Caki2 (cell line): ENCODE measurements at regions not wholly inside any gene's neighbourhood (a gene's known extent, or its start where the extent isn't known, plus 50 kb on each side); places are given as distances from the start of the nearest gene placed in this dataset.
"Not testable (repeated sequence)": the region's sequence is repeated elsewhere in the genome, so short reads cannot be mapped to it uniquely, and the experiment has no call there.

ENCODE experiments used
- DNase-seq: peaks from one replicate; pipeline ENCODE4 v3.0.0-alpha.2; 2015; ENCODE audit warnings: low read depth
- in situ Hi-C: cut with HindIII; loops from 2 replicates; pipeline ENCODE4 v1.10.0; 2016; ENCODE audit warnings: low sequenced_read_pairs, low pct_unique_long_range_greater_than_20kb, mixed read lengths

DNA sequence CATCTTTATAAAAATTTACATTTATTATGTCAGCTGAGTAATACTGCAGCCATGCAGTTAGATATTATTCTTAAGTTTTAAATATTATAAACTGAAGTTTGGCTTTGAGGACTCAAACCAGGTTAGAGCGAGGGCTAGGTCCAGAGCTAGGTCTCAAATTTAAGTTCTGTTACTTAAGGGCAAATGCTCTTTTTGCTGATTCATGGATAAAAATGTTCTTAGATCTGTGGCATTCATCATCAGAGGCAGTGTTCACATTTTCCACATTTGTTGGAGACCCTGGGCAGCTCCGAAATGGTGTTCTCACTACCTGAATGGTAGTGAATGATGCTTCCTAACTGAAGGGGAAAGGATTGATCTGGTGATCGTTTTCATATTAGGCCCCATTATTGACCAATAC is 121.4 kb upstream of the MB21D2 start:
- in situ Hi-C loops = no loop called here
- no peak for DNase-seq

DNA sequence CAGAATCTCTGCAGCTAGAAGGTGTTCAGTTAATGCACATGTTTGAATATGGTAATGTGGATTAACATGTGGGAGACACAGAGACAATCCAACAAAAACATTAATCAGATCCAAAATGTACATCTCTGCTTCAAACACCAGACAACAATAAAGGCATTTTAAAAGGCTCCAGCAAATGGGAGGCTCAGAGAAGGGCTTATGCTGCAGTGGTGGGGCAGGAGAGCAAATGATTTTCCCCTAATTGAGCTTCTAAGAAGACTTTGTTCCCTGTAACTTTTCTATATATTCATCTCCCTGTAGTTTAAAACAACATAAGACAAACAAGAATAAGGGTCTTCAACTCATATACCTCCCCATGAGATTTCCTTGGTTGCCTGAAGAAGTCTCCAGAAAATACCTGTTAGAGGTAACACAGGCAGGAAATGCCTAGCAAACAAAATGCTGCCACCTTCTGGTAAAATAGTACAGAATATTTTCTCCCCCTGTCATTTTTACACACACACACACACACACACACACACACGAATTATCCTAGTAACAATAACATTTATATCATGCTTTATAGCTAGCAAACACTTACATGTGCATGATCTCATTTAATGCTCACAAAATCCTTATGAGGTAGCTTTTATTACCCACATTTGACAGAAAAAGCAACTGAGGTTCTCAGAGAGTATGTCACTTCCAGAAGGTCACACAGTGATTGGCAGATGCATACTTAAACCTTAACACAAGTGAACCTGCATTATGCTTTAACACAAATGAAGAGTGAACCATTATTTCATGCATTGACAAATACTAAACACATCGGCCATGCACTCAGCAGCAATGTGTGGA is 123.4 kb upstream of the MB21D2 start:
- in situ Hi-C loops = no loop called here
- peak; percentile 60 for DNase-seq

DNA sequence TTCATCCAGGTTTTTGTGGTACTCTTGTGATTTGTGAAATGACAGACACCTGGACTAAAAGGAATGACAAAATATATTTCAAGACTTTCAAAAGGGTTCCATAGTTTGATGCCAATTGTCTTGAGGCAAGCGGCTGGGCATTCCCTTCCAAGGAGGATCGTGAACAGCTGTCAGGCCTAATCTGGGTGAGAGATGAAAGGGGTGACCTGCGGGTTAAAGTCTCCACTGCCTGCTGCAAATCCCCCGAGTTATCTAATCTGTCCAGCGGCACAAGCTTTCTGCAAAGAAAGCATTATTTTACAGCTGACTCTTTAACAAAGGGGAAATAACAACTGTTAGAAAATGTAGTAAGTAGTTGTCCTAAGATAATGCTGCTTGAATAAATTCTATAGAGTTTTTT is 128.7 kb upstream of the MB21D2 start:
- in situ Hi-C loops = no loop called here
- no peak for DNase-seq

DNA sequence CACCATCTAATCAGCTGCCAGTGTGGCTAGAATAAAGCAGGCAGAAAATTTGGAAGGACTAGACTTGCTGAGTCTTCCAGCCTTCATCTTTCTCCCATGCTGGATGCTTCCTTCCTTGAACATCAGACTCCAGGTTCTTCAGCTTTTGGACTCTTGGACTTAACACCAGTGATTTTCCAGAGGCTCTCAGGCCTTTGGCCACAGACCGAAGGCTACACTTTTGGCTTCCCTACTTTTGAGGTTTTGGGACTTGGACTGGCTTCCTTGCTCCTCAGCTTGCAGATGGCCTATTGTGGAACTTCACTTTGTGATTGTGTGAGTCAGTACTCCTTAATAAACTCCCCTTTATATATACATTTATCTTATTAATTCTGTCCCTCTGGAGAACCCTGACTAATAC is 129.8 kb upstream of the MB21D2 start:
- DNase-seq, in situ Hi-C loops: not testable (repeated sequence)

DNA sequence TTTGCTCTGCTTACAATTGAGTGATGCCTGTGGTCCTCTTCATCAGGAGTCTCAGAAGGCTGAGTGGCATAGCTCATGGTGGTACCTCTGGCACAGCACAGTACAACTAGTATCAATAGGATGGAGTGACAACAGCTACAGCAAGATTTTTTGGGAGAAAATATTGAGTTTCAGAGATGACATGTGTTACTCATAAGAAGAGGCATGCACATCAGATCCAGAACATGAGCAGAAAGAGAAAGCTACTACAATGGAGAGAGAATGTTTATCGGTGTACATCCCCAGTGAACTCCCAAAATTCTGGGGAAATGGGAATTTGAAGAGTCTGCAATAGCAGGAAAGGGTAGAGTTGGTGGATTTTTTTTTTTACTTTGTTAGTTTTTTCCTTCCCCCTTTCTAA is 130.5 kb upstream of the MB21D2 start:
- in situ Hi-C loops = no loop called here
- no peak for DNase-seq

DNA sequence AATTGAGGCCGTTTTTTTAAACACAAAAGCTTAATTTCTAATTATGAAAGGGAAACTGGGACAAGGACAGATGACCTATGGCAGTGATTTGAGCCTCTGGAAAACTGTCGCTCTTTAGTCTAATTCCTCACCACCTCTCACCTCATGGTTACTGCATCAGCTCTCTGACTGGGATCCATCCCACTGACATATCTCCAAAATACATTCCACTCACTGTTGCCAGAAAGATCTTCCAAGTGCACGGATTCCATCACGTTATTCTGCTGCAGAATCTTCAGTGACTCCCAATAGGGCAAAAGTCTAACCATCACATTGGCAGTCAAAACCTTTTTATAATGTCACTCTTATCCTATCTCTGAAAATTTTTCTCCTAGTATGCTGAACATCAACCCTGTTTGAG is 132.3 kb upstream of the MB21D2 start:
- in situ Hi-C loops = no loop called here
- no peak for DNase-seq

DNA sequence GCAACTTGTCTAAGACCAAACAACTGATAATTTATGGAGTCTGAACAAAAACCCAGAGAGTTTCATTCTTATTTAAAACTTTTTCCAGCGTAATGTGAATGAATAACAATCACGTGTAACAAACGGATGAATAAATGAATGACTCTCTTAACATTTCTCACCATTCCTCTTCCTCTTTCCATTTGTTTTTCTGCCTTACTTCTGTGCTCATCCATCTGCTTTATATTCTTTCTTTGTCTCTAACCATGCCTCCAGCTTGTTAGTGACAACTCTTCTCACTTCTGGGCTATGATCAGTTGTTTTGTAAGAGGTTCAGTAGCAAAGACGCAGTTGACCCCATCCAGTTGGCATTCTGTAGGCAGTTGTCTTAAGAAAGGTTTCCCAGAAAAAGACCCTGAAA is 133.7 kb upstream of the MB21D2 start:
- no peak for DNase-seq
- in situ Hi-C loops = no loop called here

DNA sequence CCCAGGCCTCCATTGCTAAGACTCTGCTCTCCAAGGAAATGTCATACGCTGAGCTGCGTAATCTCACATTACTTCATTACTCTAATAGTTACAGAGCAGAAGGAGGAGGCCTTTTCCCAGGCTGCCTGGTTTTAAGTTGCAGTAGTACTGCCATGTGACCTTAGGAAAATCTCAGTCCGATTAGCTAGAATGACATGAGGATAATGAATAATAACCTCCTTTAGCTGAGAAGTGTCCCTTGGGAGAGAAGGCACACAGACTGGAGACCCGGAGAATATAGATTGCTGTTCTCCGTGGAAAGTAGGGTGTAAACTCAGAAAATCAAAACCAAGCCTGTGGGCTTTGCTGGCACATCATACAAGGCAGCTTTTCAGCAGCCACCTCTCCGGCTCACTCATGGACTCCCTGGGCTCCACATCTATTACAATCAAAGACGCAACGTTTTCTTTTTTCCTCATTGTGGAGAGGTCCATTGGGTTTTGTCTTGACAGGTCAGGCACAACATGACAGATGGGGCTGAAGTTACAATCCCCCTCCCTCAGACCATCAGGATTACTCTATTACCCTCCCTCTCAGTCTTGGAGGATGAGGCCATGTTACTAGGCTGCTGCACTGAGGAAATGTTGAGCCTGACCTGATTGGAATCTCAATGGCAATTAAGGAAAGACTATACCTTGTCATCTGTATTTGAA is 134.8 kb upstream of the MB21D2 start:
- in situ Hi-C loops = no loop called here

DNA sequence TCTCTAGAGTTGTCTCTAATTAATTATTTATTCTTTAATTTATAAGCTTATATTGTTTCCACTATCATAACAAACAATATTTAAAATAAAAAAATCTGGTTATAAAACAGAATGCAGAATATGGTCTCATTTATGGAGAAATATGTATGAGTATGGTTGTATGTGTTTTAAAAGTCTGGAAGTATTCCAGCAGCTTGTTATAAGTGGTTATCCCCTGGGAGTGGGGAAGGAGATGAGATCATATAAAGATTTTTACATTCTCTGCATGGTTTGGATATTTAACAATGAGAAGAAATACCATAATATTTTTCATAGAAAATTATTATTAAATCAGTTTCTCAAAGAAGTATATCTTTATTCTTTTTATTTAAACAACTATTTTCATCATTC is 135.4 kb upstream of the MB21D2 start:
- DNase-seq = no peak
- in situ Hi-C loops = no loop called here

More for the DNA sequence above, 134.8 kb upstream of the MB21D2 start:
- DNase-seq = no peak

DNA sequence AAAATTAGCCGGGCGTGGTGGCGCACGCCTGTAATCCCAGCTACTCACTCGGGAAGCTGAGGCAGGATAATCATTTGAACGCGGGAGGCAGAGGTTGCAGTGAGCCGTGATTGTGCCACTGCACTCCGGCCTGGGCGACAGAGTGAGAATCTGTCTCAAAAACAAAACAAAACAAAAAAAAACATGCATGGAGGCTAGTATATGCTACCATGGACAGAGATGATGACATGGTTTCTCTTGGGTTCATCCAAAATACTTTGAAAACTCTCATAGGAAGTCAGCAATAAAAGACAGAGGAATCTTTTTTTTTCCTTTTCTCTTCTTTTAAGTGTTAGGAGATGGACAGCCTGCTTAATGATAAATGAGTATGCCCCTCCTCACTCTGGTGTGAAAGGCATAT is 137.7 kb upstream of the MB21D2 start:
- DNase-seq = no peak
- in situ Hi-C loops = no loop called here

DNA sequence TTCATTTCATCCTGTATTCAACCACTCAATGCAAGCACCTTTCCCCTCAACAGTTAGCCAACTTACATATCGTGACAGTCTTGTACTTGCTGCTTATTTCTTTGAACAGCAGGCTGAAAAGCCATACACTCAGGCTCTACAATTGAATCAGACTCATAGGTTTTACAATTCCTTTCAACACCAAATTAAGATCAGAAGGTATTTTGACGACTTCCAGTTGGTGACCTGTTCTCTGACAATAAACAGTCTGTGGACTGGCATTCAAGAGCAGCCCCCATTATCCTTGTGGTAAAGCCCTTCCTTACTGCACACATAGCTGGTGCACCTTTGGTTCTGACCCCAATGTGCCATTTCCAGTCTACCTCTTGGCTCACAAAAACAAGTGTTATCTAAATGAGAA is 140.0 kb upstream of the MB21D2 start:
- DNase-seq = no peak
- in situ Hi-C loops = no loop called here

DNA sequence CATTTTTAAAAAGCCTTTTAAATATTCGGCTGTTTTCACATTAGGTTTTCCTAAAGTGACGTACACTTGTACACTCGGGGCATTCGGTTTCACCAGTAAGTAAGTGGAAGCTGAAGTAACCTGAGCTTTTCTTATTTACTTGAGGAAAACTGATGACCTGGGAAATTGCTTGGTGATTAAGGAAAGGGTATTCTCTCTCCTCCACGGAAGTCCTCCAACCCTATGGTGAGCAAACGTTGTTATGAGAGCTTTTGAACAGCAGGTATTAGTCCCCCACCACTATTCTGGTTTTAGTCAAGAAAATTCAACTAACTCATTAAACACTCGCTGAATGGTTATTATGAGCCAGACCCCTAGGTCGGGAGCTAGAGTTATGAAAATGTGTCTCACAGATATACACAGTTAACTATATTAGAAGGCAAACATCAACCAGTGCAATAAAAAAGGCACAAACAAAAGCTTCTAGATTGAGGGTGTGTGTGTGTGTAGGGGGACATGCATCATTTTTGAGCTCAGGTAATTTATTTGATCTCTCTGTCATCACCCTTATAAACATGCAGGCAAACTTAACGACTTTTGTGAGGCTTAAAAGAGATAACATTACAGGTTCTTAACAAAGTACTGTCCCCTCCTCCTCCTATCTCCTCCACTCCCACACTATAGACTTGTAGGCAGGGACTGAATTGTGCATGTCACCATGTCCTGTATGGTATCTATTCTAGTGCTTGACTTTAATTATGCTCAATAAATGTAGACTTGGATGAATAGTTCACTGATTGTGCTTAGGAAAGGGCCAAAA is 143.3 kb upstream of the MB21D2 start:
- DNase-seq = no peak
- in situ Hi-C loops = no loop called here

DNA sequence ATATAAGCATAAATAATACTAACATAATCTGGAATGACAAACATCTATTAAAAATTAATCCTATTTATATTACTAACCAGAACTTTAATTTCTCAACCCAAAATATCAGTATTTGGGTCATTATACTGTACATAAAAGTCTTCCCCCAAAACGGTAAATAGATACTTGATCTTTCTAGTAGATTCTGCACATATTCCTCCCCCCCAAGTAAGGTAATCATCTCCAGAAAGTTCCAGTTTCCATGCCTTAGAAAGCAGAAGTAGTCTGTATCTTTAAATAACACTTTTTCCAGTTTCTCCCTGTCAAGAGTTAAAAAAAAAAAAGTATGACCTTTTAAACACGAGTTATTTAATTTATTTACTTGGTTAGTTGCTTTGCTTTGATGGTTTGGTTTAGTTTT is 150.7 kb upstream of the MB21D2 start:
- no peak for DNase-seq
- in situ Hi-C loops = no loop called here

DNA sequence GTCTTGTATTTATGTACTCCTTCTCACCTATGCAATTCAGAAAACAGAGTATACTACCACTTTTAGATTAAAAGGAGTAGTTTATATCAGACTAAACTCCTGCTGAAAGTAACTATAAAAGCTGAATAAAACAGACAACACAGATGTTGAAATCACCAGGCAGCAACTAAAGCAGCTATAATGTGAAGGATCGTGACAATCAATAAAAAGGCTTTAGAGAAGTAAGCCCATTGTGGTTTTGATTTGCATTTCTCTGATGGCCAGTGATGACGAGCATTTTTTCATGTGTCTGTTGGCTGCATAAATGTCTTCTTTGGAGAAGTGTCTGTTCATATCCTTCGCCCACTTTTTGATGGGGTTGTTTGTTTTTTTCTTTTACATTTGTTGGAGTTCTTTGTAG is 152.1 kb upstream of the MB21D2 start:
- in situ Hi-C loops = not testable (repeated sequence)

DNA sequence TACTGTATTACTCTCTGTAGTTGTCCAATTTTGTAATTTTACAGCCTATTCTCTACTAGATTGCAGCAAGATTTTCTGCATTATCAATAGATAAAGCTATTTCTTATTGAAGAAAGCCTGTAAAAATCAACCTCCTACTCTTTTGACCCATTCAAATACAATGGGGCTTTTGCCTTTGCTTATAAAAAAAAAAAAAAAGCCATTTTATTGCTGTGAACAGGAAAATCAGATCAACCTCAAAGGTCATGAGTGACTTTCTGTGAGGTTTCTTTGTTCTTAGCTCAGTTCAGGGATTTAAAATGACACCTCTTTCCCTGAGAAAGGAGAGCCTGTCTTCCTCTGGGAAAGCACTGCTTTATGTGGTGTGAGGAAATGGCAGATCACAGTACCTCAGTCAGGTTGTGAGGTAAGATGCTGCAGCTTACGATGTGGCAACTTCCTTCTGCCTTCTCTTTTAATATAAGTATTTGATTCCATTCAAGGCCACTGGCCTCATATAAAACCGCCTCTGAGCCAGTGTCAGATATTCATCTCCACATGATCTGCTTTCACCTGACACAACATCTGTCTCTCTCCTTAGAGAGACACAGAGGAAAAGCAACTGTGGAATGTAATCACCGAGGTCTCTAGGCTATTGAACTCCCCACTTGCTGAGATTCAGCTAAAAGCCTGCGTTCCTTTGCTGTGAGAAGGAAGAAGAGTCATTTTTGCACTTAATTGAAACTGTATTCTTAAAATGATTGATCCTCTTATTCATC is 161.5 kb upstream of the MB21D2 start:
- in situ Hi-C loops = no loop called here
- no peak for DNase-seq

More for the DNA sequence above, 152.1 kb upstream of the MB21D2 start:
- DNase-seq = not testable (repeated sequence)

DNA sequence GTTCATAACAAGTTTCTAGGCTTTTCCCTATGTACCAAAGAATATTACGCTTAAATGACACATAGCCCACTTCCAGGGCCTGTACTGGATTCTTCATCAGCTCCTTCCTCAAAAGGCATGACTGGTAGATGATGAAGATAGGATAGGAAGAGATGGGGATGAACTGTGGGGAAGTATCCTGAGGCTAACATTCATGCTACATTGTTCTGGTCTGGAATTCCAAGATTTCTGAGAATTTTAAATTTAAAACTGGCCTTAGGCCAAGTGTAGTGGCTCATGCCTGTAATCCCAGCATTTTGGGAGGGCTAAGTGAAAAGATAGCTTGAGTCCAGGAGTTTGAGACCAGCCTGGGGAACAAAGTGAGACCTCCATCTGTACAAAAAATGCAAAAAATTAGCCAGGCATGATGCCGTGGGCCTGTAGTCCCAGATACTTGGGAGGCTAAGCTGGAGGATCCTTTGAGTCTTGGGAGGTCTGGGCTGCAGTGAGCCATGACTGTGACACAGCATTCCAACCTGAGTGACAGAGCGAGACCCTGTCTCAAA is 160.1 kb upstream of the PLAAT1 start:
- in situ Hi-C loops = no loop called here
- DNase-seq = no peak

DNA sequence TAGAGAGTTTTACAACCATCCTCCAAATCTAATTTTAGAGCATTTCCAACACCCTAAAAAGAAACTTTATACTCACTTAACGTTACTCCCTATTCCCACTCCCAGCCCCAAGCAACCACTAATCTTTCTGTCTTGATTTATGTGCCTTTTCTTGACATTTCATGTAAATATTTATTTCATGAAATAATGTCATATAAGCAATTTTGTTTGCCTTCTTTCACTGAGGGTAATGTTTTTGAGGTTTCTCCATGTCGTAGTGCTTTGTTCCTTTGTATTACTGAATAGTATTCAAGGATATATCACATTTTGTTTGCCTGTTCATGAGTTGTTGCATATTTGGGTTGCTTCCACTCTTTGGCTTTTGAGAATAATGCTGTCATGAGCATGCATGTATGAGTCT is 155.4 kb upstream of the PLAAT1 start:
- no peak for DNase-seq
- in situ Hi-C loops = no loop called here

DNA sequence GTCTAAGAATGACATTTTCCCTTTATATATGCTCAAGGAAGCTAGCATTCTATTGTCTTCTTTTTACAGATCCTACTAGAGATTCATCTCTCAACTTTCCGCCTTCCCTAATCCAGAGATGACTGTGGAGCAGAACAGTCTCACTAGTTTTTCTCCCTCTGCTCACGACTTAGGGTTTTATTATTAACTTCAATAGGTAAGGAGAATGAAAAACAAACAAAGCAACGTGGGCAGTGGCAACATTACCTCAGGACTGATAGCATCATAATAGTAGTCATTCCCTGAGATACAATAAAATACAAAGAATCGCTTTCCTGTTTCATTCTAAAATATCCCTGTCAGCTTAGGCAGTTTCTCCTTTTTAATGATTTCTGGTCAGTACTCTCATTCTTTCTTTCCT is 154.3 kb upstream of the PLAAT1 start:
- no peak for DNase-seq
- in situ Hi-C loops = no loop called here
